Peyer's patch (tissue), 4 donors: ENCODE measurements at regions not wholly inside any gene's neighbourhood (a gene's known extent, or its start where the extent isn't known, plus 50 kb on each side); places are given as distances from the start of the nearest gene placed in this dataset.

Source experiments
- DNase-seq, 3 donors: peaks; one replicate each; pipeline ENCODE4 v3.0.0-alpha.2; 2017 to 2019
- H3K27ac ChIP-seq, 4 donors: fragments of 200-600 bp; sonication (generic); one replicate each; pipeline ENCODE4 v1.5.1; 2016 to 2019
- H3K27me3 ChIP-seq, 2 donors: fragments of 200-600 bp; sonication (generic); one replicate each; pipeline ENCODE4 v1.5.1; 2019
- H3K36me3 ChIP-seq, 3 donors: fragments of 200-600 bp; sonication (generic); one replicate each; pipeline ENCODE4 v1.5.1; 2016 to 2019
- H3K4me1 ChIP-seq, 4 donors: fragments of 200-600 bp; sonication (generic); one replicate each; pipeline ENCODE4 v1.5.1; 2016 to 2019
- H3K4me3 ChIP-seq, 4 donors: fragments of 200-600 bp; sonication (generic); 1 replicate in 3 of 4; 2 replicates in 1 of 4; pipeline ENCODE4 v1.5.1; 2016 to 2019; ENCODE audit warnings: mild to moderate bottlenecking in 1 of 4
- H3K9me3 ChIP-seq, 4 donors: fragments of 200-600 bp; sonication (generic); one replicate each; pipeline ENCODE4 v1.5.1; 2016 to 2019; ENCODE audit warnings: mild to moderate bottlenecking in 1 of 4
- CTCF ChIP-seq, 6 experiments: fragments of 450-650 bp in 4 of 6; fragments of 200-600 bp in 2 of 6; sonication (generic) in 1 of 6; IDR thresholded peaks; one replicate each; pipeline ENCODE4 v1.5.1; 2017 to 2019; ENCODE audit warnings: antibody characterized with exemption in 6 of 6, mild to moderate bottlenecking in 3 of 6, moderate library complexity in 1 of 6
- POLR2A ChIP-seq, 2 donors: fragments of 450-650 bp; IDR thresholded peaks; one replicate each; pipeline ENCODE4 v1.5.1; 2017; ENCODE audit warnings: antibody characterized with exemption in 2 of 2, mild to moderate bottlenecking in 2 of 2, moderate library complexity in 2 of 2

DNA sequence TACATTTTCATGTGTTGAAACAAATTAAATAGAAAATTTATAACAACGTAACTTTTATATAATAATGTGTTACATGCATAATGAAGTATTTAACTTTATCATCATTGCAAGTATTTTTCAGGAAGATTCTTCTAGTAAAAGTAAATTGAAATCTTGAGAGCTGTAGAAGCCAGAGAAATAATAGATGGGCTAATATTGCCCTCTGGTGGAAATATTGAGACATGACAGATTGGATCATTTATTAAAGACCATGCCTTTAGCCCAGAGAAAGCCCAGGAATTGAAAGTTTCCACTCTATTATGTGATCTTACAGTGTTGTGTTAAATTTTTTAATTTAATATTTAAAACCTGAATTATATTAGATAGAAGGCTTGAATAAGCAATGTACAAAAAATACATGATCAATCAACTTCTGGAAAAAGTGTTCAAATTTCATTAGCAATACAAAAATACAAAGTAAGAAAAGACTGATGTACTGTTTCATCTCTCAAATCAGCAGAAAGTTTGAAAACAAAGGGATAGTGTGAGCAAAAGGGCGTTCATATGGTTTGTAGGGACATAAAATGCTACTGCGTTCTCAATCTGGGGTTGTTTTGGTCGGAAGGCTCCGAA is 52.7 kb upstream of the SPTSSB start:
- no peak overlapping the region for H3K4me3 ChIP-seq
- TF ChIP-seq POLR2A (IDR thresholded peaks at IDR 0.05) (no peak), CTCF (IDR thresholded peaks at IDR 0.05) (peak; percentile 40 to 86 (median 76))
- no peak for DNase-seq
- H3K4me1 ChIP-seq: no peaks in the 10 kb centered on the region
- no peaks in the 10 kb centered on the region for H3K9me3 ChIP-seq
- H3K27ac ChIP-seq: no peak overlapping the region
- no peaks in the 10 kb centered on the region for H3K36me3 ChIP-seq
- H3K27me3 ChIP-seq: no peaks in the 10 kb centered on the region

GRCh38 chr3:161422171-161422700 is 50.9 kb upstream of the SPTSSB start:
- H3K27me3 ChIP-seq: no peaks in the 10 kb centered on the region
- TF ChIP-seq POLR2A (IDR thresholded peaks at IDR 0.05) (no peak), CTCF (IDR thresholded peaks at IDR 0.05) (no peak)
- no peaks in the 10 kb centered on the region for H3K36me3 ChIP-seq
- no peak for DNase-seq
- H3K27ac ChIP-seq: no peak overlapping the region
- no peak overlapping the region for H3K4me3 ChIP-seq
- H3K4me1 ChIP-seq: no peaks in the 10 kb centered on the region
- no peaks in the 10 kb centered on the region for H3K9me3 ChIP-seq
